HG02885 (cell line): ENCODE measurements at regions not wholly inside any gene's neighbourhood (a gene's known extent, or its start where the extent isn't known, plus 50 kb on each side); places are given as distances from the start of the nearest gene placed in this dataset.
A peak's percentile ranks its signal among the peaks of the same experiment; 100 is the strongest.

Source experiments
- ATAC-seq: cut with Tn5 transposase; IDR thresholded peaks from one replicate; pipeline ENCODE4 v1.9.1; 2021; ENCODE audit warnings: mild to moderate bottlenecking; ENCODE audit not compliant: unreplicated experiment, poor library complexity

GRCh38 chr2:206368484-206368883 lies 74.8 kb upstream of the ADAM23 start:
- no peak for ATAC-seq

DNA sequence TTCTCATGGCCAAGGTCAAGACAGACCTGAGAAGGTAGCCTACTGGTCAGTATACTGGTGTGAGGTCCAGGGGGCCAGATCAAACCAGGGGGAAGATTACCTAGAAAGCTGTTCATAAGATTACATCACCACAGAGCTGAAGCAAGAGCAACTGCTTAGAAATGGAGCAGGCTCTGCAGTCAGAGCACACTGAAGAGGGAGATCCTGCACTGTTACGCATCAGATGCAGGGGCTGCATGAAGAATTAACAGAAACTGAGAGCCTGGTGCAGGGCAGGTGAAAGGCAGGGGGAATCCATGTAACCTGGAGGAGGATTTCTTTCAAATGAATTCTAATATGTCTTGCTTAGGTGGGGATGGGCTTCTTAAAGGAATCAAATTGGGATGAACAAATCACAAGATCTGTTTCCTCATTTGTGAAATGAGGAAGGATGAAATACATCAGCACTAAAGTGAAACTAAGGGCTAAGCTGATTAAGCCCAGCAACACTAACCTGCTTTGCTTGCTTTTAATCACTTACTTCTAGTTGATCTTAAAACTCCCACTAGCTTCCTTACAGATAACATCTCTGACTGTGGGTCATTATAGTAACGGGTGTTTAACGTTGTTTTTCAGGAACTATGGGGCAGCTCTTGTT lies 74.3 kb upstream of the ADAM23 start:
- ATAC-seq = no peak

DNA sequence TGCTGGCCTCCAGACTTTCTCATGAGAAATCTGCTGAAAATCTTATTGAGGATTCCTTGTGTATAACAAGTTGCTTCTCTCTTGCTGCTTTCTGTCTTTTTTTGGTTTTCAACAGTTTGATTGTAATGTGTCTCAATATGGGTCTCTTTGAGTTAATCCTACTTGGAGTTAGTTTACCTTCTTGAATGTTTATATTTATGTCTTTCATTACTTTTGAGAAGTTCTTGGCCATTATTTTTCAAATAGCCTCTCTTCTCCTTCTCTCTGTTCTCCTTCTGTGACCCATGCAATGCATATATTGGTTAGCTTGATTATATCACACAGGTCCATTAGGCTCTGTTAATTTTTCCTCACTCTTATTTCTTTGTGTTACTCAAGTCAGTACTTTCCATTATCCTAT lies 67.4 kb upstream of the ADAM23 start:
- no peak for ATAC-seq

DNA sequence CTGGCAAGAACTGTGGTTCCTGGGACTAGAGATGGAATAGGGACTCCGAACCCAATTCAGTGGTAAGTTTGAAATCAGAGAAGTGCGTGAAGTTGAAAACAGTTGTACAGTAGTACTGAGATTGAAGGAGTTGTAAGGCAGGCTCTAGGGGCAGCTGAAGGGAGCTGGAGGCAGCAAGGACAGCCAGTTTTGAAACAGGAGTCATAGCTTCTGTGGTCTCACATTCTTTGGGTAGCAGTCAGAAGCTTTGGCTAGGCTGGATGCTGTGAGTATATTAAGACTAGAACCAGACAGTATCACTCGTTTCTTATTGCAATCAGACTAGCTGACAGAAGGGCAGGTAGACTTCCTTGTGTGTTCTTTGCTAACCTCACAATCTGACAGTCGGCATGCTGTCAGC lies 64.5 kb upstream of the ADAM23 start:
- no peak for ATAC-seq

DNA sequence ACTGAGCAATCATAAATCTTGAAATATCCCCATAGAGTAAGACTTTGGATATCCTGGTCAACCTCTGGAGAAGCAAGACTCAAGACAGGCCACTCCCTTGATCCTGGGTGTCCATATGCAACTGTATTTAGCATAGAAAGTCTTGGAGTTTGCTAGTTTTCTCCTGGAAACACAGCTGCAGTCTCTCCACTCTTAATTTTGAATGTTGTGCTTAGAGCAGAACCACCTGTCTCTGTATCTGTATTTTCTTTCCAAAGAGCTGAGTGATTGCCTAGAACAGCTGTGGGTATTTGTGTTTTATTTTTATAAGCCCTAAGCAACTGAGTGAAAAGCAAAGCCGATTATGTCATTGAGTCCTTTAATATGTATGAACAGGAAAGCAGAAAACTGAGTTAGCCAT lies 64.1 kb upstream of the ADAM23 start:
- ATAC-seq = no peak

- no peak for ATAC-seq
Measured at GRCh38 chr2:206379886-206380285, 63.4 kb upstream of the ADAM23 start.

DNA sequence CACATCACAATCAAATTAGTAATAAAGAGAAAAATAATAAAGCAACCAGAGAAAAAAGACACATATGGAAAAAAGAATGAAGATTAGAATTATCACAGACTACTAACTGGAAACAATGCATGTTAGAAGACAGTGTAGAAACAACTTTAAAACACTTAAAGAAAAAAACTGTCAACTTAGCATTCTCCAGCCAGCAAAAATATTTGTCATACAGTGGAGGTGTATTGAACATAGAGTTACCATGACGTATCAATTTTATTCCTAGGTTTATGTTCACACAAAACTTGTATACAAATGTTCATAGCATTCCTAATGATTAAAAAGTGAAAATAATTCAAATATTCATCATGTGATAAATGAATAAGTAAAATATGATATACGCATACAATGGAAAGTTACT lies 61.5 kb upstream of the ADAM23 start:
- ATAC-seq = no peak

- no peak for ATAC-seq
Measured at GRCh38 chr2:206383669-206384068, 59.7 kb upstream of the ADAM23 start.

GRCh38 chr2:206387808-206388207 lies 55.5 kb upstream of the ADAM23 start:
- ATAC-seq = no peak

DNA sequence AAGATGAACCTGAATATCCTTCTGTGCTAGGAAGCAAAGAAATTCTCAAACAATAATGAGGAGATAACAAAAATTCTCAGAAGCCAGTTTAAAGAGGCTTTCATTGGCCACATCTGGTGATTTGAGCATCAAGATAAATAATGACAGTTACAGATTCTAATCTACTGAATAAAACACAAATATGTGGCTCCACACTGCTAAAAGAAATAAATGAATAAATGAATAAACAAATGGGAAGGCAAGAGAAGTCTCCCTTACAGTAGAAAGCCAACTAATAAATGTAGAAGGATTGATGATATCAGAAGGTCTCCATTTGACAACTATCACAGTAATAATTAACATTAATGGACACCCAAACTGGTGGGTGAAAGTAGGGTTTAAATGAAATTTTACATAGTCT lies 54.6 kb upstream of the ADAM23 start:
- ATAC-seq = no peak

GRCh38 chr2:206389164-206389563 lies 54.2 kb upstream of the ADAM23 start:
- no peak for ATAC-seq

- ATAC-seq = no peak
Measured at GRCh38 chr2:206390181-206390580, 53.2 kb upstream of the ADAM23 start.

DNA sequence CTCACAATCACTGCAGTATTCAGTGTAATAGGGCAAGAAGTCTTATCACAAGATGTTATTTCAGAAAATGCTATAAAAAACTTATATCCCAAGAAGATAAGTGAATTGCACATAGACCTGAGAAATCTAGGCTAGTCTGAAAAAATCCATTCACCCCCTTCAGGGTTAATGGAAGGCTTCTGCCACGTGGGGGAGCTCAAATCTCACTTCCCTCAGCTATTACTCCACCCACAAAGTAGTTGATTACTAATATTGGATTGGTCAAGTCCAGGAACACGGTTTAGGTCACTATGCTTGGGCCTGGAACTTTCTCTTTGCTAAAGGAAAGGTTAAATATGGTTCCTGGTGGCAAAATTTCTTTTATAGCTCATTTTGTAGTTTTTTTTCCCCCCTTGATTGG lies 51.2 kb upstream of the ADAM23 start:
- ATAC-seq = peak; percentile 97
